Peyer's patch (tissue), 4 donors: ENCODE measurements at regions not wholly inside any gene's neighbourhood (a gene's known extent, or its start where the extent isn't known, plus 50 kb on each side); places are given as distances from the start of the nearest gene placed in this dataset.

Source experiments
- DNase-seq, 3 donors: peaks; one replicate each; pipeline ENCODE4 v3.0.0-alpha.2; 2017 to 2019
- H3K27ac ChIP-seq, 4 donors: fragments of 200-600 bp; sonication (generic); one replicate each; pipeline ENCODE4 v1.5.1; 2016 to 2019
- H3K27me3 ChIP-seq, 2 donors: fragments of 200-600 bp; sonication (generic); one replicate each; pipeline ENCODE4 v1.5.1; 2019
- H3K36me3 ChIP-seq, 3 donors: fragments of 200-600 bp; sonication (generic); one replicate each; pipeline ENCODE4 v1.5.1; 2016 to 2019
- H3K4me1 ChIP-seq, 4 donors: fragments of 200-600 bp; sonication (generic); one replicate each; pipeline ENCODE4 v1.5.1; 2016 to 2019
- H3K4me3 ChIP-seq, 4 donors: fragments of 200-600 bp; sonication (generic); 1 replicate in 3 of 4; 2 replicates in 1 of 4; pipeline ENCODE4 v1.5.1; 2016 to 2019; ENCODE audit warnings: mild to moderate bottlenecking in 1 of 4
- H3K9me3 ChIP-seq, 4 donors: fragments of 200-600 bp; sonication (generic); one replicate each; pipeline ENCODE4 v1.5.1; 2016 to 2019; ENCODE audit warnings: mild to moderate bottlenecking in 1 of 4
- CTCF ChIP-seq, 6 experiments: fragments of 450-650 bp in 4 of 6; fragments of 200-600 bp in 2 of 6; sonication (generic) in 1 of 6; IDR thresholded peaks; one replicate each; pipeline ENCODE4 v1.5.1; 2017 to 2019; ENCODE audit warnings: antibody characterized with exemption in 6 of 6, mild to moderate bottlenecking in 3 of 6, moderate library complexity in 1 of 6
- POLR2A ChIP-seq, 2 donors: fragments of 450-650 bp; IDR thresholded peaks; one replicate each; pipeline ENCODE4 v1.5.1; 2017; ENCODE audit warnings: antibody characterized with exemption in 2 of 2, mild to moderate bottlenecking in 2 of 2, moderate library complexity in 2 of 2

DNA sequence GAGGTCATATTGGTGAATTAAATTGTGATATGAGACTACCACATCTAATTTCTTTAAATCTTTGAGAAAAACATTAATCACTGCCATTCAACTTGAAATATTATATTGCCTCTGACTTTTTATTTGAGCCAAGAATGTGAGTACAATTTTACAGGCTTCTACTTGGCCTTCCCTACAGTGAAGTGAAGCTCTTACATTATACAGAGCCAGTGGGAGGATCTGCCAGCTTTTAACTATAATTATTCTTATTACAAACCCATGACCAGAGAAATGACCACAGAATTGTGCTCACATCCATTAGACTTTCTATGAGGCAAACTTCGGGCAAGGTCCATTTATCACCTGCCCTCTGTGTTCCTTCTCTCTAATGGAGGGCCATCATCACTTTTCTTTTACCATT, 114.2 kb downstream of the RERGL start:
- H3K9me3 ChIP-seq = no peaks in the 10 kb centered on the region

DNA sequence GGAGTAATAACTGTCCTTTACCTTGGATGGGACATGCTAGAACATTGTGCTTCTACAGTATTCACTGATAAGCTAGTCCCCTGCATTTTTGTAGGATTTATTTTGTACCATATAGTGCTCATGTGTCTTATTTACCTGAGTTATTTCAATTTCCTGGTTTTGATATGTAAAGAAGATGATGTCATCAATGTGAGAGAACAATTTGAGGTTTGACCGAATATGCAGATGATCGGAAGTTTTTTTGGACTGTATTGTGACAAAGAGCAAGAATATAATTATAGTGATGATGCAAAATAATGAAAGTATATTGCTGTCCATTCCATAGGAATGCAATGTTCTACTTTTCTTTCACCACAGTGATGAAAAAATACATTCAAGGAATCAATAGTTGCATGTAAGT, 114.8 kb downstream of the RERGL start:
- TF ChIP-seq CTCF (IDR thresholded peaks at IDR 0.05) (no peak), POLR2A (IDR thresholded peaks at IDR 0.05) (no peak)
- H3K27ac ChIP-seq = no peak overlapping the region
- no peaks in the 10 kb centered on the region for H3K27me3 ChIP-seq
- H3K36me3 ChIP-seq = no peaks in the 10 kb centered on the region
- H3K4me3 ChIP-seq = no peak overlapping the region
- H3K9me3 ChIP-seq = no peaks in the 10 kb centered on the region
- H3K4me1 ChIP-seq = no peaks in the 10 kb centered on the region
- no peak for DNase-seq

More for the DNA sequence above, 114.2 kb downstream of the RERGL start:
- DNase-seq = no peak
- H3K27ac ChIP-seq = no peak overlapping the region
- H3K36me3 ChIP-seq = no peaks in the 10 kb centered on the region
- no peaks in the 10 kb centered on the region for H3K4me1 ChIP-seq
- TF ChIP-seq CTCF (IDR thresholded peaks at IDR 0.05) (no peak), POLR2A (IDR thresholded peaks at IDR 0.05) (no peak)
- H3K4me3 ChIP-seq = no peak overlapping the region
- no peaks in the 10 kb centered on the region for H3K27me3 ChIP-seq

DNA sequence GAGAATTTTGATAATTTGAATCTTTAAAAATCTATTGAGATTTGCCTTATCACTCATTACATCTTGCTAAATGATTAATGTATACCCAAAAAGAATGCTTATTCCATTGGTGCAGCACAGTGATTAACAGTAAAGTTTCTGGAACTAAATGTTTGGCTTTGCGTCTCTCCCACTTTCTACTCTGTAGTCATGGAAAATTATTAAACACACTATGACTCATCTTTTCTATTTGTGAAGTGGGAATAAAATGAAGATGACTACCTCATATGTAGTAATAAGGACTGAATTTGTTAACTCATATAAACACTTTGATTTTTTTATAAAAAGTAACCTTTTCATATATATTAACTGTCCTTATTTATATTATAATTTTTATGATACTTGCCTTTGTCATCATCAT, 118.1 kb downstream of the RERGL start:
- no peaks in the 10 kb centered on the region for H3K9me3 ChIP-seq
- H3K27ac ChIP-seq = no peak overlapping the region
- H3K27me3 ChIP-seq = no peaks in the 10 kb centered on the region
- H3K4me1 ChIP-seq = no peaks in the 10 kb centered on the region
- H3K4me3 ChIP-seq = no peak overlapping the region
- TF ChIP-seq CTCF (IDR thresholded peaks at IDR 0.05) (no peak), POLR2A (IDR thresholded peaks at IDR 0.05) (no peak)
- H3K36me3 ChIP-seq = no peaks in the 10 kb centered on the region
- no peak for DNase-seq

DNA sequence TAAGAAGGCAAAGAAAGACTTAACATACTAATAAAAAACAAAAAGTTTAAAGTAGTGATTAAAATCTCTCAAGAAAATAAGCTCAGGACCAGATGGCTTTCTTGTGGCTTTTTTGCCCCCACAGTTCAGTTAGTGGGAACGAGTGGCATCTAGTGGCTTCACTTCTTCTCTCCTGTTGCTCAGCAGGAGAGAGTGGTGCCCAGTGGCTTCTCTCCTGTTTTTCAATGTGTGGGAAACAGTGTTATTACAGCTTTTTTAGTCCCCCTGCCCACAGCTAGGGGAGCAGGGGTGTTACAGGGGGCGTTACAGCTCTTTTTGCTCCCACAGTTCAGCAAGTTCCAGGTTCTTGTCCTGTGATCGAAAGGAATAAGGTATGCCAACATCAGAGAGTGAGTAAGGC, 135.2 kb downstream of the RERGL start:
- Histone ChIP-seq H3K4me1 (no peaks in the 10 kb centered on the region), H3K36me3 (no peaks in the 10 kb centered on the region), H3K9me3 (no peaks in the 10 kb centered on the region), H3K27me3 (no peaks in the 10 kb centered on the region), H3K27ac (no peak overlapping the region), H3K4me3 (no peak overlapping the region)
- no peak for TF ChIP-seq CTCF (IDR thresholded peaks at IDR 0.05)
- no peak for TF ChIP-seq POLR2A (IDR thresholded peaks at IDR 0.05)
- no peak for DNase-seq

GRCh38 chr12:17950898-17951297, 139.1 kb downstream of the RERGL start:
- no peak overlapping the region for H3K27ac ChIP-seq
- no peaks in the 10 kb centered on the region for H3K9me3 ChIP-seq
- TF ChIP-seq POLR2A (IDR thresholded peaks at IDR 0.05) (no peak), CTCF (IDR thresholded peaks at IDR 0.05) (no peak)
- no peaks in the 10 kb centered on the region for H3K4me1 ChIP-seq
- DNase-seq = no peak
- H3K36me3 ChIP-seq = no peaks in the 10 kb centered on the region
- H3K4me3 ChIP-seq = no peak overlapping the region
- no peaks in the 10 kb centered on the region for H3K27me3 ChIP-seq

GRCh38 chr12:17949558-17950141, 140.3 kb downstream of the RERGL start:
- Histone ChIP-seq H3K4me3 (no peak overlapping the region), H3K36me3 (no peaks in the 10 kb centered on the region), H3K27ac (no peak overlapping the region), H3K27me3 (no peaks in the 10 kb centered on the region), H3K4me1 (no peaks in the 10 kb centered on the region), H3K9me3 (no peaks in the 10 kb centered on the region)
- DNase-seq = no peak
- no peak for TF ChIP-seq CTCF (IDR thresholded peaks at IDR 0.05)
- no peak for TF ChIP-seq POLR2A (IDR thresholded peaks at IDR 0.05)
